ENCODE measurements at regions not wholly inside any gene's neighbourhood (a gene's known extent, or its start where the extent isn't known, plus 50 kb on each side); places are given as distances from the start of the nearest gene placed in this dataset.

DNA sequence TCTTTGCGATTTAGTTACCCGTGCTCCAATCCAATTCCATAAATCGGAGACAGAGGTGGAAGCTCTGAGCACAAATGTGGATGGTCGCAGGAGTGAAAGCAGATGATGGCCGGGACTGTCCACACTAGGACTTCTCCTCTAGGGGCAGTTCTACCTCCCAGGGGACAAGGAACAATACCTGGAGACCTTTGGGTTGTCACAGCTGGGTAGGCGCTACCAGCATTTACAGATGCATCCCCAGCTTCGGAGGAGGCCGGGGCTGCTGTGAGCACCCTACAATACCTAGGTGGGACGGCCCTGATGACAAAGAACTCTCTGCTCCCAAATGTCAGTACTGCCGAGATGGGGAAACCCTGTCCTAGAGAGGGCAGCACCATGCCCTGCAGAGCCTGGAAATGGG lies 195.9 kb upstream of the CDH4 start:
- Histone ChIP-seq H3K36me3 (replicated peaks) (no peaks in the 10 kb centered on the region), H3K4me3 (ENCODE audit: low read depth, low read length) (no peak overlapping the region), H3K27me3 (replicated peaks) (no peaks in the 10 kb centered on the region), H3K27ac (no peak overlapping the region)
- DNase-seq: no peak
- in situ Hi-C loops (cut with HindIII; ENCODE audit: low pct_ligation_motif_present, low sequenced_read_pairs): no loop called here
- no peak for TF ChIP-seq CTCF (IDR thresholded peaks at IDR 0.05; ENCODE audit: low read depth, low read length, missing control alignments)

DNA sequence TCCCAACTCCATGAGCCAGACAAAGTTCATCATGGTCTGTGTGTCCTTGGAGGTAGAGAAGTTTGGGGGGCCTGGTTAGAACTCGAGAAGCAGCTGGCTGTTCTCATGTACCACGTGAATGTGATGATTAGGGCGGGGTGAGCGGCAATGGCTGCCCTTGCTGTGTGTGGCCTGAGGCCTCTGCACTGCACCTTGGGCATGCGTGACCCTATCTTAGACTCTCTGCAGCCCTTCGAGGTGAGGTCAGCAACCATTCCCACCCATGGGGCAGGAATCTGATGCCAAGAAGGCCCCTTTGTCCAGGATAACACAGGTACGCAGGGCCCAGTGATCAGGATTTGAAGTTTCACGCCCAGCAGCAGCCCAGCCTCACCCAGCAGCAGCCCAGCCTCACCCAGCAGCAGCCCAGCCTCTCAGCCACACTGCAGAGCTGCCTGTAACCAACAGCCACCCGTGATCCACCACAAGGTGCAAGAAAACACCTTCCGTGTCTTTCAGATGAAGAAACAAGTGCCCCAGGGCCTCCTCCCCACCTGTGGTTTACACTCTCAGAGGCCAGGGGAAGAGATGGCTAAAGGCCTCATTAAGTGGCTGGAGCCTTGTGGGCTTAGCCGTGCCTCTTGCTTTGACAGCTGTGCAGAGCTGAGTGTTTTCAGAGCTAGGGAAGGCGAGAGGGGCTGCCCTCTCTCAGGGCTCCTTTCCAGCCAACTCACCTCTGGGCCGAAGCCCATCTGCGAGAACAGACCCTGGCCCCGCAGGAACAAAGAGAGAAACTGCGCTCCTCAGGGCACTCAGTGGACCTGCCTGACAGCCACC lies 195.2 kb upstream of the CDH4 start:
- Histone ChIP-seq H3K36me3 (replicated peaks) (no peaks in the 10 kb centered on the region), H3K27me3 (replicated peaks) (no peaks in the 10 kb centered on the region), H3K27ac (no peak overlapping the region), H3K4me3 (ENCODE audit: low read depth, low read length) (no peak overlapping the region)
- no peak for DNase-seq
- no peak for TF ChIP-seq CTCF (IDR thresholded peaks at IDR 0.05; ENCODE audit: low read depth, low read length, missing control alignments)
- in situ Hi-C loops (cut with HindIII; ENCODE audit: low pct_ligation_motif_present, low sequenced_read_pairs): no loop called here

DNA sequence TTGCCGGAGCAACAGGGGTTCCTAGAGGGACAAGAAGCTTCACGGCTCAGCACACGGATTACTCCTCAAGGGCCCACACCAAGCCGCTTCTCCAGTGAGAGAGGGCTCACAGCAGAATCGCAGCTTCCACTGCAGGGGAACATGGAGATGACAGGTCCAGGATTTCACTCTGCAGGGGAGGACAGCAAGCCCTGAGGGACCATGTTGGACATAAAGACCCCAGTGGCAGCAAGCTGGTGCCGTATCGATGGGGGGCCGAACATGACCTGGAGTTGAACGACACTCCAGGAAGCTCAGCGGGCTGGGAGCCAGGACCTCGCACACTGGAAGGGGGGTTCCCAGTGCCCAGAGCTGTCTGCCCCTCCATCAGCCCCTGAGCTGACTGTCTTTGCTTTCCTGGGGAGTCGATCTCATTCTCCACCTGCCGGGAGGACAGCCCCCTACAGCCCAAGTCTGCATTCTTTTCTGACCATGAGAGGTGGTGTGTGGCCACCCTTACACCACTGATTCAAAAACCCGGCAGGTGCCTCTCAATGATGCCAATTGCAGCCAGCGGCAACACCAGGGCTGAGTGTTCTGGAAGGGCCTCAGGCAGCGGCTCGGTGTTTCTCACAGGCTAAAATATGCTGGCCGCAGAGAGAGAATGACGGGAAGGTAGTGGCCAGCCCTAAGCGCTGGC lies 194.5 kb upstream of the CDH4 start:
- Histone ChIP-seq H3K27me3 (replicated peaks) (no peaks in the 10 kb centered on the region), H3K36me3 (replicated peaks) (no peaks in the 10 kb centered on the region), H3K27ac (no peak overlapping the region), H3K4me3 (ENCODE audit: low read depth, low read length) (no peak overlapping the region)
- no peak for TF ChIP-seq CTCF (IDR thresholded peaks at IDR 0.05; ENCODE audit: low read depth, low read length, missing control alignments)
- in situ Hi-C loops (cut with HindIII; ENCODE audit: low pct_ligation_motif_present, low sequenced_read_pairs): no loop called here
- DNase-seq: no peak

DNA sequence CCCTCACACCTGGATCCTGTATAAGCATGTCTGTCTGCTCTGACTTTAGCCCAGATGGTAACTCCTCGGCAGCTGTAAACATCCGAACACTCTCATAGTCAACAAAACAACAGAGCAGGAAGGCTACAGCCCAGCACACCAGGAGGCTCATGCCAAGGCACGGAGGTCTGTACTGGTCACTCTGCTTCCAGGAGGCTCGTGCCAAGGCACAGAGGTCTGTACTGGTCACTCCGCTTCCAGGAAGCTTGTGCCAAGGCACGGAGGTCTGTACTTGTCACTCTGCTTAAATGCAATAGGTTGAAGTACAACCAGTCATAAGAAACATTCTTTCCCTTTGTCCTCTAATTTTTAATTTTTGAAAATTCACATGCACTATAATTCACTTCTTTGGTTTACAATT lies 190.1 kb upstream of the CDH4 start:
- no peak for DNase-seq
- no peaks in the 10 kb centered on the region for H3K36me3 ChIP-seq (replicated peaks)
- H3K27ac ChIP-seq: no peak overlapping the region
- H3K27me3 ChIP-seq (replicated peaks): no peaks in the 10 kb centered on the region
- in situ Hi-C loops (cut with HindIII; ENCODE audit: low pct_ligation_motif_present, low sequenced_read_pairs): no loop called here
- H3K4me3 ChIP-seq (ENCODE audit: low read depth, low read length): no peak overlapping the region
- no peak for TF ChIP-seq CTCF (IDR thresholded peaks at IDR 0.05; ENCODE audit: low read depth, low read length, missing control alignments)

DNA sequence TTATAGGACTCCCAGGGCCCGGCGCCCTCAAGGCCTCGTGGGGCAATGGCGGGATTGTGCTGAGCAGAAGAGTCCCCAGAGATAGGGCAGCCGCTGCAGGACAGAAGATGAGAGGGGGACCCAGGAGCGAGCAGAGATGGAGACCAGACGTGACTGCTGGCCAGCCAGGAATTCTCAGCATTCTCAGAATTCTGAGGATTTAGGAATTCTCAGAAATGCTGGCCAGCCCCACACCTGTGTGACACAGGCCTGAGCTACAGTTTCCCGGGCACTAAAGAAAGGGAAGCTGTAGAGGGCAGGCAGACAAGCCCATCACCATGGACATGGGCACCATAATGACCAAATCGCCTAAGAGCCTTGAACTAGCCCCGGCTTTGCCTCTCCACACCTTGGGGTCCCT lies 186.2 kb upstream of the CDH4 start:
- no peak overlapping the region for H3K27ac ChIP-seq
- H3K27me3 ChIP-seq (replicated peaks): no peaks in the 10 kb centered on the region
- no peaks in the 10 kb centered on the region for H3K36me3 ChIP-seq (replicated peaks)
- TF ChIP-seq CTCF (IDR thresholded peaks at IDR 0.05; ENCODE audit: low read depth, low read length, missing control alignments): no peak
- no peak overlapping the region for H3K4me3 ChIP-seq (ENCODE audit: low read depth, low read length)
- DNase-seq: no peak
- in situ Hi-C loops (cut with HindIII; ENCODE audit: low pct_ligation_motif_present, low sequenced_read_pairs): no loop called here
